ENCODE measurements at regions not wholly inside any gene's neighbourhood (a gene's known extent, or its start where the extent isn't known, plus 50 kb on each side); places are given as distances from the start of the nearest gene placed in this dataset.

DNA sequence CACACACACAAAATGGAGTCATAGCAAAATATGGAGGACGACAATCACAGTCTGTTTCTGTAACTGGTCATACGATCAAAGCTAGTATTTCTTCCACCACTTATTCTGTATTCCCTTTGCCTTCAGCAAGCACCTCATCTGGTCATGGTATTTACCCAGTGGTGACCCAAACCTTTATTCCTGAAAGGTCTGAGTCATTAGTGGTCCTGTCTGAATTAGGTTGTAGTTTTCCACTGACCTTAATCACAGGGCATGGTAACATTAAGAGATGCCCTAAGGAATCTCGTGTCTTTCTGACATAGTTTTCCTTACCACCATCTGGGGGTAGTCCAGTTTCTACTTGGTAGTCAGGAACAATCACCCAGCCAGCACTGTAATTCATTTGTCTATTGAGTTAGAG lies 54.8 kb upstream of the CEP295 start:
- no peak overlapping the region for H3K4me2 ChIP-seq (ENCODE audit: insufficient read depth in 1 of 2, low read depth in 2 of 2, low read length in 2 of 2)
- H3K56ac ChIP-seq (replicated peaks; ENCODE audit: insufficient read length, low read depth, low read length) = no peak overlapping the region
- no peak overlapping the region for H2AK5ac ChIP-seq (ENCODE audit: low read depth, low read length)
- FAIRE-seq = no peak
- H3K79me2 ChIP-seq (ENCODE audit: control insufficient read depth in 1 of 2, insufficient read depth in 2 of 2, low read length in 2 of 2) = no peaks in the 10 kb centered on the region
- TF ChIP-seq CBX8 (IDR thresholded peaks at IDR 0.05; ENCODE audit: borderline replicate concordance, low read depth, low read length) (no peak), POLR2AphosphoS5 (IDR thresholded peaks at IDR 0.05; ENCODE audit: low read depth, low read length) (no peak), SIX5 (IDR thresholded peaks at IDR 0.05; ENCODE audit: low read depth, low read length) (no peak), FOSL1 (IDR thresholded peaks at IDR 0.05; ENCODE audit: insufficient read depth, low read depth, low read length) (no peak), RBBP5 (IDR thresholded peaks at IDR 0.05; ENCODE audit: borderline replicate concordance, low read depth, low read length) (no peak), CHD1 (IDR thresholded peaks at IDR 0.05; ENCODE audit: low read depth, low read length) (no peak), EGR1 (IDR thresholded peaks at IDR 0.05; ENCODE audit: borderline replicate concordance, low read depth, low read length) (no peak), SUZ12 (IDR thresholded peaks at IDR 0.05; ENCODE audit: low read length) (no peak), ASH2L (IDR thresholded peaks at IDR 0.05; ENCODE audit: low read length) (no peak), CHD2 (IDR thresholded peaks at IDR 0.05; ENCODE audit: low read length) (no peak), KDM4A (IDR thresholded peaks at IDR 0.05; ENCODE audit: low read depth, low read length, severe bottlenecking) (no peak)
- no peak overlapping the region for H4K5ac ChIP-seq (ENCODE audit: insufficient read length, low read depth, low read length)
- DNase-seq (ENCODE audit: low read depth in 1 of 2, low spot score in 2 of 2) = no peak
- H2BK20ac ChIP-seq (ENCODE audit: low read length) = no peak overlapping the region
- no peaks in the 10 kb centered on the region; a peak in 1 of 7 replicates for H3K27me3 ChIP-seq (replicated peaks in 1 of 4; ENCODE audit: control insufficient read depth in 3 of 4, extremely low read depth in 1 of 4, insufficient read depth in 3 of 4, low read length in 3 of 4)
- H3K14ac ChIP-seq (ENCODE audit: insufficient read length) = no peak overlapping the region
- no peaks in the 10 kb centered on the region for H3K36me3 ChIP-seq (ENCODE audit: control insufficient read depth in 2 of 4, insufficient read depth in 4 of 4, low read length in 3 of 4)
- peaks cover 0 to 9% (median 4%) of the 10 kb centered on the region in 4 experiments; a peak in 4 of 7 replicates for H3K4me1 ChIP-seq (replicated peaks in 1 of 4; ENCODE audit: control insufficient read depth in 3 of 4, insufficient read depth in 4 of 4, low read length in 3 of 4)
- H2BK12ac ChIP-seq (ENCODE audit: low read depth, low read length) = no peak overlapping the region
- WGBS, 2 experiments (ENCODE audit: extremely low coverage in 1 of 2, insufficient coverage in 1 of 2, insufficient read length in 1 of 2, insufficient replicate concordance in 2 of 2, low coverage in 1 of 2, low lambda C conversion rate in 2 of 2, missing lambda C conversion rate in 1 of 2) = 86% methylated on average over 3 of the region's 3 CpGs; no CpG with 5 or more reads in 1 of the 2 experiments
- H3K4me3 ChIP-seq (ENCODE audit: extremely low read depth in 1 of 4, insufficient read depth in 2 of 4, low read depth in 3 of 4, low read length in 4 of 4) = no peak overlapping the region
- H3K9ac ChIP-seq (replicated peaks in 1 of 4; ENCODE audit: extremely low read depth in 1 of 4, low read depth in 3 of 4, low read length in 3 of 4) = no peak overlapping the region
- no peak overlapping the region for H4K91ac ChIP-seq (replicated peaks; ENCODE audit: insufficient read length, low read length)
- CTCF ChIA-PET (ENCODE audit: partially characterized antibody) = no interaction called here
- no peak overlapping the region for H2BK120ac ChIP-seq (replicated peaks; ENCODE audit: low read depth, low read length)
- no peak overlapping the region for H2BK15ac ChIP-seq (ENCODE audit: low read length)
- H3K27ac ChIP-seq (ENCODE audit: low read depth, low read length) = no peak overlapping the region
- POLR2A ChIA-PET (ENCODE audit: partially characterized antibody) = no interaction called here
- H3K23ac ChIP-seq (ENCODE audit: insufficient read length) = no peak overlapping the region
- no peak overlapping the region for H2BK5ac ChIP-seq (ENCODE audit: low read depth, low read length)
- no peak overlapping the region for H4K8ac ChIP-seq (ENCODE audit: extremely low read depth, insufficient read depth, low read length)
- H3K79me1 ChIP-seq (ENCODE audit: low read depth, low read length) = no peaks in the 10 kb centered on the region
- H3K23me2 ChIP-seq (ENCODE audit: low read depth, low read length) = no peaks in the 10 kb centered on the region
- no peaks in the 10 kb centered on the region for H3K9me3 ChIP-seq (ENCODE audit: insufficient read depth in 2 of 2, low read depth in 1 of 2, low read length in 1 of 2)
- H4K20me1 ChIP-seq (replicated peaks in 1 of 2; ENCODE audit: control insufficient read depth in 1 of 2, insufficient read depth in 2 of 2, low read length in 2 of 2) = no peaks in the 10 kb centered on the region
- H3K4ac ChIP-seq (replicated peaks; ENCODE audit: insufficient read length, low read depth, low read length) = no peak overlapping the region
- no peak overlapping the region for H2AFZ ChIP-seq (ENCODE audit: low read length)
- no peak overlapping the region for H3K18ac ChIP-seq (ENCODE audit: extremely low read depth, low read length)

Measured in H1 (cell line).